ENCODE measurements at regions not wholly inside any gene's neighbourhood (a gene's known extent, or its start where the extent isn't known, plus 50 kb on each side); places are given as distances from the start of the nearest gene placed in this dataset.
"Not testable (repeated sequence)": the region's sequence is repeated elsewhere in the genome, so short reads cannot be mapped to it uniquely, and the experiment has no call there.

- DNase-seq, result peak in 1 of 58 donors; percentile 6
These were observed 970.0 kb downstream of the MAT2B start for GRCh38 chr5:164475339-164475977.

GRCh38 chr5:164481270-164481669 is 975.9 kb downstream of the MAT2B start:
- no peak for DNase-seq

DNA sequence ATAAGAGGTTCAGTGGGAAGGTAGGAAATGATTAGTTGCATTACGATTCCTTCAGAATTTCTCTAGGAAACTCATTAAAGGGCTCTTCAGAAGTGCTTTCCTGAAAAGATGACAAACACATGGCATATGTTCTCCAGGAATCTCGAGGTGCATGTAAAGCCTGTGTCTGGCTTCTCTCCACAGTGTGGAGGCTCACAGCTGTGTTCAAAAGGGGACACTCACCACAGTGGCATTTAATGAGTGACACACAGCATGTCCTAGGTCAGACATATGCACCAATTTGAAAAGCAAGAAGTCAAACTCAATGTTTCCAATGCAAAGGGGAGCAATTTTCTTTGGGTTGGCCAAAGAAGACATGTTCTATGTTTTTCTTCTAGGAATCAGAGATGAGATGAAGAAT is 976.9 kb downstream of the MAT2B start:
- no peak for DNase-seq

DNA sequence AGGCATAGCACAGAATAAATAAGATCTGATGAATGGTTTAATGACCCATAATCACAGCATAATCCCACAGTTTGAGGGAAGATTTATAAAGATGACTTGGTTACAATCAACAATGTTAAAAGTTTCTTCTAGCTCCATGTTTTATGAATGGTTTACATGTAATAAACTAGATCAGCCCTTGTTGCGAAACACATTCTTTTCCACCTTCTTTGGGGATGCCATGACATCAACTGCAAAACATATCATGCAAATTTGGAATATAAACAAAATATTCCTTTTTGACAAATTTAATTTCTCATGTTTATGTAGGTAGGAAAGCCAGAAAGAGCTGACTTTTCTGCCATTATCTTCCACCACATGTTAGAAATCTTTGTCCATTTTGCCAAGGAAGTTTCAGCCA is 979.5 kb downstream of the MAT2B start:
- no peak for DNase-seq

DNA sequence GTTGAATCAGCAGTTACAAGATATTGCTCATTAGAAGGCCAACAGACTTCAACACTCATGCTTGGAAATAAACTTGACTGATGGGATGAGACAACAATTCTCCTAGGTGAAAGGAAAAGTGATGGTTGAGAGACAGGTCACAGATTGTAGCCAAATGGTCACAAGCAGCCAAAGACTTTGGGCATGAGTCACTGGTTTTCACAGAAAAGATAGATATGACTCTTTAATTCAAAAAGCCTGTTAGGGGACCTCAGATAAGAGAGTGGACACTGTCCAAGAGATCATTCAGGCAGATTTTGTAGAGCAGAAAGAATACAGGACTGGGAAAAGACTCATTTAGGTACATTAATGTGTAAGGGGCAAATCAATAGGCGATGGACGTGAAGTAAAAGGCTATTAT is 982.5 kb downstream of the MAT2B start:
- no peak for DNase-seq

DNA sequence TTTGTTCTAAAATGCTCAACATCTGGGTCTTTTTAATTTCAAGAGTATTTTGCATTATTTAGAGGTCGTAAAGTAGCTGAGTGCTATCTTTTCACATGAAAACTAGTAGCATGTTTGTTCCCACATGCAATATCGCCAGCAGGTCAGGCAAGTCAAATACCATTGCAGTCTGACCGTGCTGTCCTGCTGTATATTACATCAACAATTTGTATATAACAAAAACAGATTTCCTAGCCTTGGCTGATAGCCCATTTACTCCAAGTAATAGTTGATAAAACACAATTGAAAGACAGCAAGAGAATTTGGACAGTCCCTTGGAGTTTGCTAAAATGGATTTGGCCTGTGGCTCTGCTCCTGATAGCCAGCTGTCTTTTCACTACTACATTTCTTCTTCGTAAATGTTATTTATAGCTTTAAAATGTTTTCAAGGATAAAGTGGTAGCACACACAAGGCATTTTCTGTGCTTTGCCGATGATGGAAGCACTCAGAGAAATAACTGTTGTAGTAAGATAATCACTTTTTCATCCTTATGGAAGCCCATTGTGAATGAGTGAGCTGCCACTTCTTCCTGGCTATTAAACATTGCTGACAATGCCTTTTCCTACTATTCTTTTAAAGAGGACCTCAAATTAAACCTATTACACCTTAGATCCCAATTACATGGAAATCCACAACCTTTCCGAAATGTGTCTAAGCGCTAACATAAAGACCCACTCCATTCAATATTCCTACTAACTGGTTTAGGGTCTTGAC is 992.1 kb downstream of the MAT2B start:
- DNase-seq, result no peak

GRCh38 chr5:164498438-164498837 is 993.0 kb downstream of the MAT2B start:
- peak in 3 of 58 donors; percentile 12 to 40 (median 33) for DNase-seq

GRCh38 chr5:164500856-164501255 is 995.4 kb downstream of the MAT2B start:
- no peak for DNase-seq

GRCh38 chr5:164501344-164501743 is 995.9 kb downstream of the MAT2B start:
- no peak for DNase-seq

- peak in 27 of 58 donors; percentile 0 to 66 (median 15) for DNase-seq
These were observed 998.8 kb downstream of the MAT2B start for GRCh38 chr5:164504141-164504772.

DNA sequence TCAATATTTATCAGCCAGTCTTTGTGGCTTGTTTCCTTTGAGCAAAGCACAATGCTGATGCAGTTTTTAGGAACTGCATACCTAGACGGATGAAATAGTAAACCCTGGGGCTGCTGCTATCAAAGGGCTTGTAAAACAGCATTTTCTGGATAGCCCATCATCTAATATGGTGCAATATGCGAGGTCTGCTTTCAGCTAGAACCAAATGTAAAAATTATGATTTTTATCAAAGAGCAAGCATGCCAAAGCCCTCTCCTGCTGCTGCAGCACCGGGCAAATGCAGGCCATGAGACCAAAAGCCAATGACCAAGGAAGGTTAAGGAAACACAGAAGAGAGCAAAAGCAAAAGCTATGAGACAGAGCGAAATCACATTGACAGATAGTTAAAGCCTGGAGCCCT is 1000.4 kb downstream of the MAT2B start:
- DNase-seq, result no peak

- no peak for DNase-seq
These were observed 1012.8 kb downstream of the MAT2B start for GRCh38 chr5:164518067-164518740.

GRCh38 chr5:164518741-164519080 is 1013.3 kb downstream of the MAT2B start:
- DNase-seq, result no peak

DNA sequence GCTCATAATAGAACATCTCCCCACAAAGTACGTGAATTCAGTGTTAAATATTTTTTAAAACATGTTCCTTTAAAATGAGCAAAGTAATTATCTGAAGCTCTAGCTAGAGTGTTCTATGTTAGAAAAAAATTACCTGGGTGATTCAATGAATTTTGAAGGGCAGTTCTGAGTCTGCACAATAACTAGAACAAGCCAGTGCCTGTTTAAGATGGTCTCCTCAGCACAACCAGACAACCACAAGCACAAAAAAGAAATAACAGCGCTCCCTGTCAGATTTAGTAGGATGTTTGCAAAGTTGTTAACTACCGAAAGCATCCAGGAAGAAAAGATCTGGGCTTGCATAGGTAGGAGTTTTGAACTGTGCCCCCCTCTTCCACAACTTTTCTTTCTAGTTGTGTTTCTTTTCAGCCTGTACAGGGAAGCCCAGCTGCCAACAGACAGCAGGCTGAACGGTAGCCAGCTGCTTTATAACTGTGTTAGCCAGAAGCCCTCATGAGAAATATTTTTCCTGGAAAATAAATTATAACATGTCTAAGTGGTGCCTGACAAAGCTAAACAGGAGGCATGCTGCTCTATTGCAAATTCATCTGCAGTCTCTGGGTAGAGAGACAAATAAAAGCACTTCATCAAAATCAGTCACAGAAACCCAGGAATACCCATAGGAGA is 1026.9 kb downstream of the MAT2B start:
- no peak for DNase-seq

DNA sequence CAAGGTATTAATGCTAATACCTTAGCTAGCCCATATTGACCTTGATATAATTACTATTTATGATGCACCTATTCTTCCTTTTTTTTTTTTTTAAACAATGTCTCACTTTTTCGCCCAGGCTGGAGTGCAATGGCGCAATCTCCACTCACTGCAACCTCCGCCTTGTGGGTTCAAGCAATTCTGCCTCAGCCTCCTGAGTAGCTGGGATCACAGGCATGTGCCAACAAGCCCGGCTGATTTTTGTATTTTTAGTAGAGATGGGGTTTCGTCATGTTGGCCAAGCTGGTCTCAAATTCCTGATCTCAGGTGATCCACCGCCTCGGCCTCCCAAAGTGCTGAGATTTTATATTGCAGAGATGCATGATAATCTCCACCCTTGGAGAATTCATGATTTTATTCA is 1028.0 kb downstream of the MAT2B start:
- DNase-seq, result not testable (repeated sequence)

- DNase-seq, result no peak
These were observed 1034.8 kb downstream of the MAT2B start for GRCh38 chr5:164540174-164540573.

- no peak for DNase-seq
These were observed 1040.1 kb downstream of the MAT2B start for GRCh38 chr5:164545507-164545906.

- DNase-seq, result no peak
These were observed 1048.4 kb downstream of the MAT2B start for GRCh38 chr5:164553851-164554250.

DNA sequence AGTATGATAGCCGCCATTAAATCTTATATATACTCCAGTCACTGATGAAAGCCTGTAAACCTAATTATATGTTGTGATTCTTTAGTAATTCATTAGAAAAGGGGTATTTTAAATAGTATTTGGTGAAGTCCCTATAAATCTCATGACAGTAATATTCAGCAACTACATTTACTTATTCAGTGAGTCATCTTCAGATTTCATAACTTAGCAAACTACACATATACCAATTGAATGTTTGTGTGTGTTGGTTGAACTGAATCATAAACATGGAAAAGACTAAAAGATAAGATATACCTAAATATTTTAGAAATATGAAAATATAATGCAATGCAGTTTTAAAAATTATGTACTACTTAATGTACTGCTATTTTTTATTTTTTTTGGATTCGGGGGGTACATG is 1050.4 kb downstream of the MAT2B start:
- no peak for DNase-seq

DNA sequence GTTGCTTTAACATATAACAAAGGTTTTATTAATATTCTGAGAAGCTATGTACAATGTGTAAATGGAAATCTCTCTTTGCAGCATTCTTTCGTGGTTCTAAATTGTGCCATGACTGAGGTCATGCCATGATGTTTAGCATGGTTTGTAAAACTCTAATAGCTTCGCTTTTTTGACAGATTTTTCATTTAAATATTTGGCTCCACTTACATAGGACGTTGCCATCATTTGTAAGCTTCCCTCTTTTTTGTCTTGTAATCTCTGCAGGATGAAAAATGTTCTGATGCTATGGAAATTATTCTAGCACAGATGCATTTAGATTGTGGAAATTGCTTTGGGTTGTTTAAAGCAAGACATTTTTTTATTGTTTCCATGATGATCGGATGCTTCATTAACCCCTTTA is 1054.8 kb downstream of the MAT2B start:
- DNase-seq, result no peak
